HG02798 (cell line): ENCODE measurements at regions not wholly inside any gene's neighbourhood (a gene's known extent, or its start where the extent isn't known, plus 50 kb on each side); places are given as distances from the start of the nearest gene placed in this dataset.
"Not testable (repeated sequence)": the region's sequence is repeated elsewhere in the genome, so short reads cannot be mapped to it uniquely, and the experiment has no call there.

Experiments used
- ATAC-seq: cut with Tn5 transposase; IDR thresholded peaks from one replicate; pipeline ENCODE4 v1.9.1; 2021; ENCODE audit warnings: mild to moderate bottlenecking; ENCODE audit not compliant: unreplicated experiment, poor library complexity

GRCh38 chr7:45401155-45401554 is 173.0 kb upstream of the ADCY1 start:
- no peak for ATAC-seq

DNA sequence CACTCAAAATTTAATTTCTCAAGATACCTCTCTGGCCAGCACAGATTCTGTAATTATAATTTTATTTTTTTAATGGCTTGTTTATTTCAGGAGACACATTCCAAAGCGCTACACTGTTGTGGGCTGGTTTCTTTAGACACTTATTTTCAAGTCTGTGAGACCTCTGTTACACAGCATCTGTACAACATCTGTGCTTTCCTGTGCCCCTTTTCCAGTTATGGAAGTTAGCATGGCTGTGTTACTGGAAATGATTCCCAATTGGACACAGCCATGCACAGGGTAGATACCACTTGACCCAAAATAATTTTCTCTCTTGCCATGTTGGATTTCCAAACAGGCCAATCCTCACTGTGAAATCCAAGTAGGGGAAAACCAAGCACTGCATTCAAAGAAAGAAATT is 172.3 kb upstream of the ADCY1 start:
- ATAC-seq = no peak

GRCh38 chr7:45402480-45403218 is 171.5 kb upstream of the ADCY1 start:
- no peak for ATAC-seq

DNA sequence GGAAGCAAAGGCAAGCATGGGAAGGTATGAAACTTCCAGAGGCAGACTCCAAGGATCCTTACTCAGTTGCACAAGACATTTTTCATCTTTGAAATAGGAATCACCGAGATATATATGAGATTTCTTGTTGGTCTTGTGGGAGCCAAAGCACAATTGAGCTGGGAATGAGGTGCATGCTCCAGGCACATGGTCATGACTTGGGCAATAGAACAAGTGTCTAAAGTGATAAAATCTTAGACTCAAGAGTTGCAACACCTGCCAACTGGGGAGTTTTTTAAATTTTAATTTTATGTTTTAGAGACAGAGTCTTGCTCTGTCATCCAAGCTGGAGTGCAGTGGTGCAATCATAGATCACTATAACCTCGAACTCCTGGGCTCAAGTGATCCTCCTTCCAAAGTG is 169.5 kb upstream of the ADCY1 start:
- ATAC-seq = no peak

- ATAC-seq = no peak
Measured at GRCh38 chr7:45407730-45408408, 166.3 kb upstream of the ADCY1 start.

- ATAC-seq = no peak
Measured at GRCh38 chr7:45408409-45408737, 165.8 kb upstream of the ADCY1 start.

DNA sequence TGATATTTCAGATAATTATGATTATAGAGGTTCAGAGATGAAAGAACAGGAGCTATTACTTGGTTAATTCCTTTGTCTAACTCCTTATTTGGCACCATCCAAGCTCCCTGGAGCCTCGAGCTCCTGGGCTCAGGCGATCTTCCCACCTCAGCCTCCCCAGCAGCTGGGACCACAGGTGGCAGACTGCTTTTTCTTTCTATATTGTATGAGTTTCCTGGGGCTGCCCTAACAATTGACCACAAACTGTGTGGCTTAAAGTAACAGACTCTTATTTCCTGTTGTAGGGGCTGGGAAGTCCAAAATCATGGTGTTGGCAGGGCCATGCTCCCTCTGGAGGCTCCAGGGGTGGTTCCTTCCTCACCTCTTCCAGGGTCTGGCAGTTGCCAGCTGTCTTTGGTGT is 163.3 kb upstream of the ADCY1 start:
- ATAC-seq = no peak

- no peak for ATAC-seq
Measured at GRCh38 chr7:45413419-45413818, 160.7 kb upstream of the ADCY1 start.

GRCh38 chr7:45414226-45414625 is 159.9 kb upstream of the ADCY1 start:
- no peak for ATAC-seq

- ATAC-seq = no peak
Measured at GRCh38 chr7:45415265-45415664, 158.9 kb upstream of the ADCY1 start.

GRCh38 chr7:45416846-45417245 is 157.3 kb upstream of the ADCY1 start:
- ATAC-seq = no peak

DNA sequence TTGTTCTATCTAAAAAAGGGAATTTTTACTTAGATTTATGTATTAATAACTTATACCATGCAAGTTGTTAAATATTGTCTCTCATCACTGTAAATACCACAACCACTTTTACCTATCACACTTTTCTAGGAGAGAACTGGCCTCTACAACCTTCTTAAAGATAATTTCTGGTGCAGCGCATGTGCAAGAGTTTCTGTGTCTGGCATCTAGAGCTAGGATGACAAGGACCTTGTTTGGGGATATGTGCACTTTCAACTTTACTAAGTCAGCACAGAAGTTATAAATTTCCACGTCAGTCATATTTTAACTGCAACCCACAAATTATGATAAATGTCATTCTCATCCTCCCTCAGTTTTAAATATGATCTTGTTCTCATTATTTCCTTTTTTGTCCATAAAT is 156.9 kb upstream of the ADCY1 start:
- ATAC-seq = no peak

- ATAC-seq = no peak
Measured at GRCh38 chr7:45417735-45418134, 156.4 kb upstream of the ADCY1 start.

DNA sequence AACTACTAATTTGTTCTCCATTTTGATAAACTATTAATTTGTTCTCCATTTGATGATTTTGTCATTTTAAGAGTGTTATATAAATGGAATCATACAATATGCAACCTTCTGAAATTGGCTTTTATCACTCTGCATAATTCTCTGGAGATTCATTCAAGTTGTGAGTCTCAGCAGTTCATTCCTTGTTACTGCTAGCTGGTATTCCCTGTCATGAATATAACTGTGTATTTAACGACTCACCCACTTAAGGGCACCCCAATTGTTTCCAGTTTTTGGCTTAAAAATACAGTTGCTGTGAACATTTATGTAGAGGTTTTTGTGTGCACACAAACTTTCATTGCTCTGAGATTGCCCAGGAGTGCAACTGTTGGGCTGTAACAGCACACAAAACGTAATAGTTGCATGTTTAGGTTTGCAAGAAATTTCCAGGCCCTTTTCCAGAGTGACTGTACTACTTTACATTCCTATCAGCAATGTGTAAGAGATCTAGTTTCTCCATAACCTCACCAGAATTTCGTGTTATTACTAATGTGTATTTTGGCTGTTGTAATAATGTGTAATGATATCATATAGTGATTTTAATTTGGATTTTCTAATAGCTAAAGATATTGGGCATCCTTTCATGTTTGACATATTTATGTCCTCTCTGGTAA is 153.2 kb upstream of the ADCY1 start:
- no peak for ATAC-seq

DNA sequence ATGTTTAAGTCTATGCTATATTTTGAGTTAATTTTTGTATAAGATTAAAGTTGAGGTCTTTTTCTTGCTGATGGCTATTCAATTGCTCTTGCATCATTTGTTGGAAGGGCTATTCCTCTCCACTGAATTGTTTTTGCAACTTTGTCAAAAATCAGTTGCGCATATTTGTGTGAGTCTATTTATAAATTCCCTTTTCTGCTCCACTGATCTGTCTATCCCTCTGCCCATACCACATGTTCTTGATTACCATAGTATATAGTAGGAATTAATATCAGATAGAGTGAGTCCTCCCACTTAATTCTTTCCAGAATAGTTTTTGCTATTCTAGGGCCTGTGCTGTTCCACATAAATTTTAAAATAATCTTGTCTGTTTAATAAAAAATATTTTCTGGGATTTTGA is 152.4 kb upstream of the ADCY1 start:
- no peak for ATAC-seq

DNA sequence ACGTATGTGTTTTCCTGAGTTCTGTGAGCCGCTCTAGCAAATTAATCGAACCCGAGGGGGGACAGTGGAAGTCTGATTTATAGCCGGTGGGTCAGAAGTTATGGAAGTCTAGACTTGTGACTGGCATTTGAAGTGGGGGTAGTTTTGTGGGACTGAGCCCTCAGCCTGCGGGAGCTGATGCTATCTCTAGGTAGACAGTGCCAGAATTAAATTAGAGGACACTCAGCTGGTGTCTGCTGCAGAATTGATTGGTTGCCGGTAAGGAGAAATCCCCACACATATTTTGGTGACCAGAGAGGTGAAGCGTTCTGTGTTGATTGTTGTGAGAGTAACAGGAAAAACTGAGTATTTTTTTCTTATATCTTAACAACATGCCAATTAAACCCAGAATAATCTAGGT is 143.8 kb upstream of the ADCY1 start:
- ATAC-seq = no peak

DNA sequence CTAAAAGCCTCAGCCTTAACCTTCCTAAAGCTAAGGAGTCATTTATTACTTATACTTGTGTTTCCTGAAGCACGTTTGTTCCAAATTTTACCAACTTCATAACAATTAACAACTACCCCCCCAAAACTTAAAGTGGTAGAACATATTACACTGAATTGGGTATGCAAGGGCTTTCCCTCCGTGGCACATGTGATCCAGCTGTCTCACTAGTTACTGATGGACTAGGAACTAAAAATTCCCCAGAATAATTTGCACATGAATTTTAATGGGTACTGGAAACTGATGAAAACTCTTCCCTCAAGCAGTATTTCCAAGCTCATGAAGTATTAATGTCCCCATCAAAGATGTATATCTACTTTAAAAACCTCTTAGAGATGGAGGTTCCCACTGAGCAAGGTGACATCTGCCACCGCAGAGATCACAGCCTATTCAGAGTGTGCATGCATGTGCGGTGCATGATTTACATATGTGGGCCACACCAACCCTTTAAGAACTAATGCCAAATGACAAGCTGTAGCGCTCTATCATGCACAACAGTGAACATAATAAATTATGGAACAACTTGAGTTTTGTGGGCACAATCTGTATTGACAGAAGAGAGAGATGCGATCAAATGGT is 139.9 kb upstream of the ADCY1 start:
- no peak for ATAC-seq

- no peak for ATAC-seq
Measured at GRCh38 chr7:45435131-45435530, 139.0 kb upstream of the ADCY1 start.

DNA sequence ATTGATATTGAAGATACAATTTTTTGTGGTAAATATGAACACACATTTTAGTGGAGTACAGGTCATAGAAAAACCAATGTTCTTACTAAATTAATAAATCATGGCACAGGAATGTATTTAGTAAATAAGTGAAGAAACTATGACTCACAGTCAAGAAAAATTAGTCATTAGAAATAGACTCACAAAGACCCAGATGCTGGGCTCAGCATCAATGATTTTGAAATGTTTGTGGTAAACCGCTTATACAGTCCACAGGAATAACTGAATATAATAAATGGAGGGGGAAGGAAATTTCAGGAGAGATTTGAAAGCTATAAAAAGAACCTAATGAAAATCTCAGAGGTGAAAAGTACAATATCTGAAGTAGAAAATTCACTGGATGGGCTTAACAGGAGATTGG is 138.3 kb upstream of the ADCY1 start:
- ATAC-seq = no peak

DNA sequence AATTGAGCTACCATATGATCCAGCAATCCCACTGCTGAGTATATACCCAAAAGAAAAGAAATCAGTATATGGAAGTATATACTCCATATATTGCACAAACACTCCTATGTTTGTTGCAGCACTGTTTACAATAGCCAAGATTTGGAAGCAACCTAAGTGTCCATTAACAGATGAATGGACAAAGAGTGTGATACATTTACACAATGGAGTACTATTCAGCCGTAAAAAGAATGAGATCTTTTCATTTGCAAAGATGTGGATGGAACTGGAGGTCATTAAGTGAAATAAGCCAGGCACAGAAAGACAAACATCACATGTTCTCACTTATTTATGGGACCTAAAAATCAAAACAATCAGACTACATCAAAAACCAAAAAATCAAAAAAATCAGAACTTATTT is 133.4 kb upstream of the ADCY1 start:
- not testable (repeated sequence) for ATAC-seq

- ATAC-seq = no peak
Measured at GRCh38 chr7:45443263-45443662, 130.9 kb upstream of the ADCY1 start.
